Fibroblast of the conjunctiva (primary cell): ENCODE measurements at regions not wholly inside any gene's neighbourhood (a gene's known extent, or its start where the extent isn't known, plus 50 kb on each side); places are given as distances from the start of the nearest gene placed in this dataset.

ENCODE experiments used
- DNase-seq: peaks from one replicate; pipeline ENCODE4 v3.0.0-alpha.2; 2010; ENCODE audit warnings: low read depth

GRCh38 chr3:106700981-106701380 lies 676.3 kb upstream of the CCDC54 start:
- no peak for DNase-seq

GRCh38 chr3:106703524-106703923 lies 673.7 kb upstream of the CCDC54 start:
- no peak for DNase-seq

- DNase-seq, result no peak
Measured at GRCh38 chr3:106707347-106707746, 669.9 kb upstream of the CCDC54 start.

GRCh38 chr3:106710596-106710995 lies 666.6 kb upstream of the CCDC54 start:
- no peak for DNase-seq

- no peak for DNase-seq
Measured at GRCh38 chr3:106711650-106712049, 665.6 kb upstream of the CCDC54 start.

- no peak for DNase-seq
Measured at GRCh38 chr3:106714400-106714799, 662.8 kb upstream of the CCDC54 start.

GRCh38 chr3:106715286-106715685 lies 662.0 kb upstream of the CCDC54 start:
- no peak for DNase-seq

GRCh38 chr3:106717178-106717780 lies 660.0 kb upstream of the CCDC54 start:
- no peak for DNase-seq

GRCh38 chr3:106719077-106719476 lies 658.2 kb upstream of the CCDC54 start:
- no peak for DNase-seq

GRCh38 chr3:106719583-106719982 lies 657.7 kb upstream of the CCDC54 start:
- no peak for DNase-seq

- no peak for DNase-seq
Measured at GRCh38 chr3:106720510-106720909, 656.7 kb upstream of the CCDC54 start.

GRCh38 chr3:106725566-106725965 lies 651.7 kb upstream of the CCDC54 start:
- no peak for DNase-seq

GRCh38 chr3:106728315-106729098 lies 648.7 kb upstream of the CCDC54 start:
- DNase-seq, result peak; percentile 87

- DNase-seq, result no peak
Measured at GRCh38 chr3:106729481-106729880, 647.8 kb upstream of the CCDC54 start.

GRCh38 chr3:106731230-106731629 lies 646.0 kb upstream of the CCDC54 start:
- no peak for DNase-seq

GRCh38 chr3:106734712-106735111 lies 642.5 kb upstream of the CCDC54 start:
- no peak for DNase-seq

- no peak for DNase-seq
Measured at GRCh38 chr3:106737265-106737664, 640.0 kb upstream of the CCDC54 start.

- no peak for DNase-seq
Measured at GRCh38 chr3:106740116-106740515, 637.1 kb upstream of the CCDC54 start.

- no peak for DNase-seq
Measured at GRCh38 chr3:106745344-106746168, 631.7 kb upstream of the CCDC54 start.

GRCh38 chr3:106746286-106746685 lies 631.0 kb upstream of the CCDC54 start:
- no peak for DNase-seq

- no peak for DNase-seq
Measured at GRCh38 chr3:106748472-106749262, 628.6 kb upstream of the CCDC54 start.

- DNase-seq, result no peak
Measured at GRCh38 chr3:106750092-106750491, 627.1 kb upstream of the CCDC54 start.
